ENCODE measurements at regions not wholly inside any gene's neighbourhood (a gene's known extent, or its start where the extent isn't known, plus 50 kb on each side); places are given as distances from the start of the nearest gene placed in this dataset.
A peak's percentile ranks its signal among the peaks of the same experiment; 100 is the strongest.

DNA sequence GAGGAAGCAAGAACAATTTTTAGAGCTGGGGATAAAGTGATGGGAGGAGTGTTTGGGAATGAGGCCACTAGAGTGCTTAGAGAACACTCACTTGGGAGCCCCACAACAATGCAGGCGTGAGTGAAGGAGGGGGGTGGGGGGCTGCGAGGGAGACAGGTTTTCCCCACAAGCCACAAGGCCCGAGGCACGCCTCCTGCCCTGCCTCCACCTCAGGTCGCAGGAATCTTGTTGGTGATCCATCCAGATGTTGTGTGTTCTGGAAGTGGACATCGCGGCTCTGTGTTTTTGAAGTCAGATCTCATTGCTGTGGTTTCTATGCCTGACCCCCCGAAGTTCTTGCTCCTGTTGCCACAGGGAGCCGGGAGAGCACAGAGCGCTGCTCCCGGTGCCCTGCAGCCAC, 178.0 kb upstream of the BMPER start:
- no peak for DNase-seq (ENCODE audit: low read depth, low spot score)

DNA sequence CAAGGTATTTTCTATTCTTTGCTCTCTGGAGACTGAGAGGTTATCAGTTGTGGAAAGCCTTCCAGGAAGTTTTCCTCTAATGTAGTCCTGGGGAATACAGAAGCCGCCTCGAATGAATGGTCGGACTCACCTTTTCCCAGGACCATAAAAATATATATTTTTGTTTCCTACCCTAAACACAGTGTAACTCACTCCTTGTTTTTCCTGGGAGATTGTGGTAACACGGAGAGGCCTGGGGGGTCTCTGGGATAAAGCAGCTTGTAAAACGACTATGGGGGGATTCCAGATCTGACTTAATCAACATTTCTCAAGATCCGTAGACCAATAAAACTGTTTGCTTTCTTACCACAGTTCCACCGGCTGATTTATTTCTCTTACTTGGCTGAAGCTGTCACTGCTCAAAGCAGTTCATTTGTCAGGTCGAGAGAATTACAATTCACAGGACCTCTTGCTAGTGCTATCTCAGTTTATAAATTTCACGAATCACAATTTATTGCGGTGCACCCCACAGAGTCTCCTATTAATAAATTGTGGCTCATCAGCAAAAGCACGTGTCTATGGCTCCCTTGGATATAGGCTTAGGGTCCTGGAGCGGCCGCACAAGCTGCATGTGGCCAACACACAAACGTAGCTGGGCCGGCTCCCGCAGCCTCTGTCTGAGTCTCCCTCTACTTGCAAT, 176.3 kb upstream of the BMPER start:
- no peak for DNase-seq (ENCODE audit: low read depth, low spot score)

DNA sequence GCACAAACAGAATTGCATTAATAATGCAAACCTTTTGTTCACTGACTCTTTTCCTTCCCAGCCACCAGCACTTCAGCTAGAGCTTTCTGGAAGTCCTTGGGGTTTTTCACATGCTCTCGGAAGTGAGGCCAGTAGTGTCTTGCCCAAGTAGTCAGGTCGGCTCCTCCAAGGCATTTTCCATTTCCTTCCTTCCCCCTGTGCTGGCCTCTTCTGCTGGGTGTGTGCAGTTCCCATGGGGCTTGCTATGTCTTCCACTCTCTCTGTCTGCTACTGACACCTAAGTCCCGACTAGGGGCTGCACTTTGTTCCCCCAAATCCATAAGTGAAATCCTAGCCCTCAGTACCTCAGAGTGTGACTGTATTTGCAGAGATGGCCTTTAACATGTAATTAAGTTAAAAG, 175.6 kb upstream of the BMPER start:
- no peak for DNase-seq (ENCODE audit: low read depth, low spot score)

DNA sequence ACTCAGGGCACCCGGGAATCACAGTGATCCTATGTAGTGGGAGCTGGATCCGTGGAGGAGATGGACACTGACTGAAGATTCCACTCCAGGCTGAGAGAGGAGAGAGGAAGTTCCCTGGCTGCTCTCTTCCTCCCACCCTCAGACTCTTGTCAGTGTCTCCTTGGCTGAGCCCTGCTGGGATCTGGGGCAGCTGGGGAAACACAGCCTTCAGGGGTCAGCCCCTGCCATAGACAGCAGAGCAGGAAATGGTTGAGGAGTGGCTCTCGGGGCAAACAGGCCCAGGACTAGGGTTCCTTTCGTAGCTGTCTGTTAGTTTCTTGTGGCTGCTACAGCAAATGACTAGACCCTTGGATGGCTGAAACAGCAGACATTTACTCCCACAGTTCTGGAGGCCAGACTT, 174.4 kb upstream of the BMPER start:
- no peak for DNase-seq (ENCODE audit: low read depth, low spot score)

DNA sequence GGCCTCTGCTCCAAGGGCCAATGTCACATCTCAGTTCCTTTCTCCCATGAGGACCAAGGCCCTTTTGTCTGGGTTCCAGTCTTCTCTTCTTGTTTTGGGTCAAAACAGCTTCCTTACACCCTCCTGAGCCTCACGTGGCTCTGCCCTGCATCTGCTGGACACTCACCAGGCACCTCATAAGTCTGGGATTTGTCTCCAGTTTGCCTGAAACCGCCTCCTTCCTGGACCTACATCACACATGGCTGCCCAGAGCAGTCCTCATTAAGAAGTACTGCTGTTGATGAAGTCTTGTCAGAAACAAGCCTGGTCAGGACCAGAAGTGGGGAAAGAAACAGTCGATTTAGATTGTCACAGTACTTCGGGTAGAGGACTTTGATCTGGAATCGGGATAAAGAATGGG, 173.4 kb upstream of the BMPER start:
- DNase-seq (ENCODE audit: low read depth, low spot score) = no peak

DNA sequence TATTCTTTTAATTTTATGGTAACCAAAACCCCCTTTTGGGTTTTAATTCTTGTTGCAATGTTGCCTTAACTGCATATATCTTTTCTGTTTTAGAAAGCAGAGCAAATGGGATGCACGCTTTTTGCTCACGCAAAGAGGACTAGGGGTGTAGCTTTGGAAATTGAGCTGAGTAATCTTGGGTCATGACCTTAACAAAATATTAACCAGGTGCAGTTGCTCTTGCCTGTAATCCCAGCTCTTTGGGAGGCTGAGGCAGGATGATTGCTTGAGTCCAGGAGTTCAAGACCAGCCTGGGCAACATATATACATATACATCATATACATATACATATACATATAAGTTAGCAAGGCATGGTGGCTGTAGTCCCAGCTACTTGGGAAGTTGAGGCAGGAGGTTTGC, 172.9 kb upstream of the BMPER start:
- no peak for DNase-seq (ENCODE audit: low read depth, low spot score)

DNA sequence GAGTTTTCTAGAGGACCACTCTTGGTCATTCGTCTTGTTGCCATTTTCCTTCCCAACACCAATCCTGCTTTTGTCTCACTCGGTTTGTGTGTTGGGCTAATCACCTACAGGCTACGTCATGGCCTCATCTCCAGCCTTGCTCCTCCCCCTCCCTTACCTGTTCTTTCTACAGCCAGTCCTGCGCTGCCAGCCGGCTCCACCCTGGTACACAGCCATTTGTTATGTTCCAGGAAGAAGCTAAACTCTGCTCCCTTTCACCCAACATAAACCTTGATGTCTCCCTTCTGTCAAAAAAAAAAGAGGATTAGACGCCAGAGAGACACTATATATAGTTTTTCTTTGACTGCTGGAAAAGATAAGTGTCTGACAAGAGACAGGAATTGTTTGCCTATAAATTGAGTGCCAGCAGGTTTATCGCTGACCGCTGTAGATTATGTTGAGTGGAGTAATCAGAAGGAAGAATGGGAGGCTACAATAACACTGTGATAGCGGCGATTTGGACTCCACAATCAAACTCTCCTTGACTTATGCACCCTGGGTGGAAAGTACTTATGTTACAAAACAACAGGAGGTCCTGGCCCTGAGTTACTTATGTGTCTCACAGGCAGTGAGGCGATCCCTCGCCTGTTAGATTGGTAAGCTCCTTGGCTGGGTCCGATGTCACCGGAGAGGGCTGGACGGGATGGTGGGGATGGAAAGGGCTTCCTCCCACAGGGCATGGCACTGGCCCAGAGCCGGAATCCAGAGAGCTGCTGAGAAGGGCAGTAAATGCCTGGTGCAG, 171.3 kb upstream of the BMPER start:
- no peak for DNase-seq (ENCODE audit: low read depth, low spot score)

DNA sequence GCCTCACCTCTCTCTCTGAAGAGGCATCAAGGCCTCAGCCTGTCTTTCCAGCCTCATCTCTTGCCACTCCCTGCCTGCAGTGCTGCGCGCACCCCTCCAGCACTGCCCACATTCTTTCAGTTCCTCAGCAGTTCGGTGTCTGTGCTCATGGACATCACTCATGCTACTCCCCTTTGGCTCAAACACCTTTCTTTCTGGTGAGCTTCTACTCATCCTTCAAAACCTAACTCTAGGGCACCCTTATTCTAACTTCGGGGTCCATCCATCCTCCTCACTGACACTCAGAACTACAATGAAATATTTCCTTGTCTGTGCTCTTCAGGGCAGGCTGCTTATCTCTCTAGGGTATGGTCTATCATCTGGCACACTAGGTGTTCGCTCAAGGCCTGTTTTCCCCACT, 169.9 kb upstream of the BMPER start:
- no peak for DNase-seq (ENCODE audit: low read depth, low spot score)

DNA sequence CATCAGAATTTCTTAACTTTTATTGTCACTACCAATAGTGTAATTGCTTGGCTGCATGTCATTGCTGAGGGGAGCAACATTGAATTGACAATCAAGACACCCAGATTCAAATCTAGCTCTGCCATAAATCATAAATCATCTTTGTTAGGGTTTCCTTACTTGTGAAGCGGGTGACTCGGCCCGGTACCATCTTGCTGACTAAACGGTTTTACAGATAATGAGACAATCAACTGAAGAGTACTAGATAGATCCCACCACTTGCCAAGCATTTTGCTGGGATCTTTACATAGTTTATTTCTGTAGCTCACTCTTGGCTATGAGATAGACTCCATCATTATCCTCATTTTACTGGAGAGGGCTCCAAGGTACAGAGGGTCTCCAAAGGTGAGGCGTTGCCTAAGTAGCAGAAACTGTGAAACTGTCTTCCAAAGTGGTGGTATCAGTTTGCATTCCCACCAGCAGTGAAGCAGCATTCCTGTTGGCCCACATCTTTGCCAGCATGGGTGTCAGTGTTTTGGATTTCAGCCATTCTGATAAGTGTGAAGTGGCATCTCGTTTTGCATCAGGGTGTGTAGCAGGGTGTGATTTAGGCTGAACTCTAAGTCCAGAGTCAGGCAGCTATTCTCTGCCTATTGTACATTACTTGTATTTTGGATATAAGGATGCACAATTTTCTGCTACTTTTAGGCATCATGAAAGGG, 168.7 kb upstream of the BMPER start:
- DNase-seq (ENCODE audit: low read depth, low spot score) = no peak

DNA sequence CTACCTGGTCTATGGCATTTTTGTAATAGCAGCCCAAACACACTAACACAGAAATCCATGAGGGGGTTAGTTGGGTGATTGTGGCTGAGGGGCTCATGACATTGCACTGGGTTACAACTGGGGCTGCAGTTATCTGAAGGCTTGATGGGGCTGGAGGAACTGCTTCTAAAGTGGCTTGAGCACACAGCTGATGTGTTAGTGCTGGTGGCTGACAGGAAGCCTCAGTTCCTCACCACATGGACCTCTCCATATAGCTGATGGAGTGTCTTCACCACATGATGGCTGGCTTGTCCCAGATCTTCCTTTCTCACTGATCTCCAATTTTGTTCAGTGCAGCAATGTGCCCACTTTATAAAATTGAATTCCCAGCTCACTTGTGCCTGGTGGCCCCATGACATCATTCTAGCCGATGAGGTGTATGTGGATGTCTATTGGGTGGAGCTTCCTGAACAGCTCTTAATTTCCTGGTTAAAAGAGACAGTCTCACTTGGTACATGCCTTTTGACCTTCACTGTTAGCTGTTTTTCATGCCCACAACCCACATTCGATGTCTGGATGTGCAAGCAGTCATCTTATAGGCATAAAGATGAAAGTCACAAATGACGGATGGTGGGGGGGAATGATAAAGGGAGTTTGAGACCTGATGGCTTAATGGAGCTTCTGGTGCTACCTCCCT, 166.9 kb upstream of the BMPER start:
- no peak for DNase-seq (ENCODE audit: low read depth, low spot score)

DNA sequence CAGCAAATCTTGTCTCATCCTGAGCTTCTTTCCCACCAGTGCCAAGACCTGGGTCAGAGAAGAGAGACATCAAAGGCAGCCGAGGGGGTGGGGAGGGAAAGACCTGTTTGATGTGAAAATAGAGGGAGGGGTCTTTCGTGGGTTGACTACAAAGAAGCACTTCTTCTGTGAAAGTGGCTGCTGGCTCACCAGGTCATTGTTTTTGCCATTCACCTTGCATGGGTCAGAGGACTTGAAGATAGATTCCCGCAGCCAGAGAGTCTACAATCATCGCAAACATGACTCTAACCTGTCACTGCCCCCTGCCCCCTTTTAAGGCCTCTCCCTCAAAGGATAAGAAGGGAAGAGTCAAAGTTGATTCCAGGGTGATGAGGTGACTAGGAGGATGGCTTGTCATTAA, 166.1 kb upstream of the BMPER start:
- no peak for DNase-seq (ENCODE audit: low read depth, low spot score)

DNA sequence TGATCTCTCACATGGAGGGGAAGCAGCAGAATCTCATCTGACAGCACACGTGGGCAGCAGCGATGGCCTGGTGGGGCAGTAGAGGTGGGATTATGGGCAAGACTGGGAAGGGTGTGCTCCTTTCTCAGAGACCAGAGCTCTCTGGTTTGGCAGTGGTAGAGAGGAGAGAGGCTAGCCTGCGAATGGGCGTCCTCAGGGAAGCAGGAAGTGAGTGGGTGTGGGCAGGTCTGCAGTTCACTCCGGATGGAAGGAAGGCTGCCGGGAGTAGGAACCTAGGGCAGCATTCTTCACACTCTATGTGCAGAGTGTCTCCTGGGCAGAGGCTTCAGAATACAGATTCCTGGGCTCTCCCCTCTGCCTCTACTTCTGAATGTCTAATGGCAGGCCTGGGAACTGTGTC, 162.8 kb upstream of the BMPER start:
- DNase-seq (ENCODE audit: low read depth, low spot score) = no peak

DNA sequence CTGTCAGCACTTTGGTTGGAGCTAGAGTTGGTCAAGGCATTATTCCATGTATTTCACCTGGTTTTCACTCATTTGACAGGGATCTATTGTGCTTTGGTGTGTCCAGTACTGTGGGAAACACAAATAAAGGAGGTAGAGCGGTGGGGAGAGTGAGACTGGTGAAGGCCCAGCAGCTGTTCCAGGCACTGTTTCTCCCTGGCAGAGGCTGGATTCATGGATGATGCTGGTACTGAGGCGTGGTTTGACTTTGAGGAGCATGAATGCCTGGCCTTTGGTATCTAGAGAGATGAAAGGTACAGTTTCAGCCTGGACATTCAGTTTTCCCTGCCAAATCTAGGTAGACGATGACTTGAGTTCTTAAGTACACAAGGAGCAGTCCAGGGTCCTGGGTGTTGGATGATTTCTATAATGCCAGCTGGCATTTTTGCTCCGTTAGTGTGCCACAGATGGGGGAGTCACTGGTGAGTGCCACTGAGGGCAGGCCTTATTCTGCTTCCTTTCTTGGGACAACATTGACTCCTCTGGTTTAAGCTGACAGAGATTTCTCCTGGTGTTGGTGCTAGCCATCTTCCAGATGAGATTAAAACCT, 162.2 kb upstream of the BMPER start:
- no peak for DNase-seq (ENCODE audit: low read depth, low spot score)

DNA sequence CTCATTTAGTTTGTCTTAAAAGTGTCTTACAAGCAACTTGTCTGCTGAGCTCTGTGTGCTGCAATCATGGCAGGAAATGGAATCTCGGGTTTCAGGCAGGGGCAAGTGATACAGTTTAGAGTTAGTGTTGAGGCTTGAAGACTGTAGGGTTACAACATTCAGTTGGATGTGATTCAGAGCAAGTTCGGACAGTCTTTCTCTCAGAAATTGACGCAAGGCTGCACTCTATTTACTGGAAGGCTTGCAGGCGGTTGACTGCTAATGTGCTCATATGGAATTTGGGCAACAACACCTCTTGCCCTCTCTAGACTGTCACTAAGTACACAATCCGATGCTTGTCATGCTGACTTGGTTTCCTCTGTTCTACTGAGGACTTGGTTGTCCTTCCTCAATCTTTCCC, 161.7 kb upstream of the BMPER start:
- no peak for DNase-seq (ENCODE audit: low read depth, low spot score)

DNA sequence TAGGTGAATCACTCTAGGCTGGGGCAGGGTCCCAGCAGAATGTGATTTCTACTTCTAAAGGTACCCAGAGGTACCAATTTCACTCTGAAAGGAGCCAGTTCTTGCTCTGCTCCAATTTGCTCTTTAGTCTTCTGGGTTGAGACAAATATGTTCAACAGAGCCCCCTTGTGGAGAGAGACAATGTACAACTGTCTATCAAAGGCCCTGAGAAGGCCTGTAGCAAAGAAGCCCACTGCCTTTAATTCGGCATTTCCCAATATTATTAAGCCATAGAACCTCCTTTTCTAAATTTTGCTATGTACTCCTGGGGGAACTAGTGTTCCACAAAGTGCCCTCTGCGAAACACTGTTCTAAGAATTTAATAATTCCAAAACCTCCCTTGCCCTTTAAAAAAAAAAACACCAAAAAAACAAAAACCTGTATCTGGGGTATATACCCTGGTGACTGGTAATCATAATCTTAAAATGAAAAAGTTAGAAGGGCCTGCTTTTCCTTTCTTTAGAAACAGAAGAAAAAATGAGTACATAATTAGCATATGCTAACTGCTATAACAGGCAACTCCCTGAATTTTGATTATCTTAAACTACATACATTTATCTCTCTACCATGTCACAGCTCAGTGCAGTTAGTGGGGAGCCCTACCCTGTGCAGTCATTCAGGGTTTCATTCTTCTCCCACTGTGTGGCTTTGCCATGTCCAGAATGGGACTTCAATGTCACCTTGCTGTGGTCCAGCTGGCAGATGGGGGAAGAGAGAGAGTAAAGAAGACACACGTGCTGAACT, 160.9 kb upstream of the BMPER start:
- no peak for DNase-seq (ENCODE audit: low read depth, low spot score)

DNA sequence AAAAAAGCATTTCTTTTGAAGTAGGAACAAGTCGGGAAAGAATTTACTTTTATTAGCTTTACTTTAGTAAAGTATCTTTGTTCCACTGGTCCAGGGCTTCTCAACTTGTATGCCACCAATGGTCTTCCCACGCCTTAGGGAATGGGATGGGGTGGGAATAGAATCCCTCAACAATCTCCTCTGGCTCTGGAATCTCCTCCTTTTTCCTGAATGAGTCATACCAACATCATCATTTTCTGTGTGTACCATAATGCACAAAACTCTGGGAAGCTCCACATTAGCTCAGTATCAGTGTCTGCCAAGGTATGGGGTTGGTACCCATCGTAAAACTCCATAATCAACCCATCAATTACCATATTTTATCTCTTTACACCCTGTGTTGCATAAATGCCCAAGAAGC, 159.4 kb upstream of the BMPER start:
- DNase-seq (ENCODE audit: low read depth, low spot score) = no peak

DNA sequence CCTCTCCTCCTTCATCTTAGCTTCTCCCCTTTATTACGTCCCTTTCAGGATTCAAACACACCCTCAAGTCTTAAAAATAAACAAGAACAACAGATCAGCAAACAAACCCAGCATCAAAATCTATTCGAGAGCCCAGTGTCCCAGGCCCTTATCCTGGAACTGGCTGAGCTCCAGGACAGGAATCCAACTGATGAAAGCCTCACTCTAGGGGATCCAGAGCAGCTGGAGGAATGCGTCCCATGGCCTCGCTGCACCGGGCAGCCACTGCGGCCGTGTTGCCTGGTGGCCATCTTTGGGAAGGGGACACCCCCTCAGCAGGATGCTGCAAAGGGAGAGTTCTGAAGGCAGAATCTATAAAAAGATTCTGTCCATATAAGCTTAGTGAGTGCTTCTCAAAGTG, 156.5 kb upstream of the BMPER start:
- DNase-seq (ENCODE audit: low read depth, low spot score) = peak; percentile 52

DNA sequence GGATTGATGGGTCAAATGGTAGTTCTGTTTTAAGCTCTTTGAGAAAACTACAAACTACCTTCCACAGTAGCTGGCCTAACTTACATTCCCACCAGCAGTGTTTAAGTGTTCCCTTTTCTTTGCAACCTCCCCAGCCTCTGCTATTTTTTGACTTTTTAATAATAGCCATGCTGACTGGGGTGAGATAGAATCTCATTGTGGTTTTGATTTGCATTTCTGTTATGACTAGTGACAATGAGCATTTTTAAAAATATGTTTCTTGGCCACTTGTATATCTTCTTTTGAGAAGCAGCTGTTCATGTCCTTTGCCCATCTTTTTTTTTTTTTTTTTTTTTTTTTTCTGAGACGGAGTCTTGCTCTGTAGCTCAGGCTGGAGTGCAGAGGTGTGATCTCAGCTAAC, 155.2 kb upstream of the BMPER start:
- DNase-seq (ENCODE audit: low read depth, low spot score) = no peak

DNA sequence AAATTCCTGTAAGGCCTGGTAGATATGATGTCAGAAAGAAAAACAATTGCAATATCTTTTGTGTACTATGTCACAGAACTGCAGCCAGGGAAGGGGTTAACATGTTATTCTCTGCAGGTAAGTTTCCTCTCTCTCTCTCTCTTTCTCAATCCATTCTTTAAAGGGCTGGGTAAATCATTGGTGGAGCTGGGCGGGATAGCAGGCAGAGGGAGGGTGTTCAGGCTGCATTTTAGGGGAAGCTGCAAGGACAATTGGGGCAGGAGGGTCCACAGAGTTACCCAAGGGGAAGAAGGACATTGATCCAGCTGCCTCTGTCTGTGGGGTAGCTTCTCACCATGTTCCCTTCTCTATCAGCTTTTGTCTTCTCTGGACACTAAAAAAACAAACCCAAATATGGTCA, 153.9 kb upstream of the BMPER start:
- no peak for DNase-seq (ENCODE audit: low read depth, low spot score)

DNA sequence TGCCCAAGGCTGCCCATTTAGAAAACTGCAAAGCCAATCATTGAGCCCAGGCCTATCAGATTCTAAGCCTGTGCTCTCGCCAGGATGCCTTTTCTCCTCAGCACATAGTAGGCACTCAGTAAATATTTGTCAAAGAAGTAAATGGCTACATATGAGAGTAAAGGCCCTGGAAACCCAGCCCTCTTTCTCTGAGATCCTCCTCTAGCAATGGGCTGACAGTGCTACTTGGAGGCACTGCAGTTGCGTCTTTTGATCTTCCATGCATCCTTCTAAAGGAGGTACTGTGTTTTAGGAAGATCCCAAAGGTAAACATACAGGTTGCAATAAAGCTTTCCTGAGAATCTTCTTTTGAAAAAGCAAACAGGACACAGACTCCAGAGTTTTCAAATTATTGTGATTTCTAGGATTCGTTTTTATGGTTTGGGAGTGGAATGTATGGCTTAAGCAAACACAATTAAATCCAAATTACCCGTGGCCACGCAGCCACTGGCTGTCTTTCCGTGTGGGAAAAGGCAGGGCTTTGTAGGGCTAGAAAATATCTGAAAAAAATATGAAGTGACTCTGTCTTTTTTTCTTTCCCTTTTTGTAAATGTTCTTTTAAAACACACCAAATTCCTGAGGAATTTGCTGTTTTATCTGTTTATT, 151.3 kb upstream of the BMPER start:
- no peak for DNase-seq (ENCODE audit: low read depth, low spot score)

Data from astrocyte of the hippocampus (primary cell).